ENCODE measurements at regions not wholly inside any gene's neighbourhood (a gene's known extent, or its start where the extent isn't known, plus 50 kb on each side); places are given as distances from the start of the nearest gene placed in this dataset.

DNA sequence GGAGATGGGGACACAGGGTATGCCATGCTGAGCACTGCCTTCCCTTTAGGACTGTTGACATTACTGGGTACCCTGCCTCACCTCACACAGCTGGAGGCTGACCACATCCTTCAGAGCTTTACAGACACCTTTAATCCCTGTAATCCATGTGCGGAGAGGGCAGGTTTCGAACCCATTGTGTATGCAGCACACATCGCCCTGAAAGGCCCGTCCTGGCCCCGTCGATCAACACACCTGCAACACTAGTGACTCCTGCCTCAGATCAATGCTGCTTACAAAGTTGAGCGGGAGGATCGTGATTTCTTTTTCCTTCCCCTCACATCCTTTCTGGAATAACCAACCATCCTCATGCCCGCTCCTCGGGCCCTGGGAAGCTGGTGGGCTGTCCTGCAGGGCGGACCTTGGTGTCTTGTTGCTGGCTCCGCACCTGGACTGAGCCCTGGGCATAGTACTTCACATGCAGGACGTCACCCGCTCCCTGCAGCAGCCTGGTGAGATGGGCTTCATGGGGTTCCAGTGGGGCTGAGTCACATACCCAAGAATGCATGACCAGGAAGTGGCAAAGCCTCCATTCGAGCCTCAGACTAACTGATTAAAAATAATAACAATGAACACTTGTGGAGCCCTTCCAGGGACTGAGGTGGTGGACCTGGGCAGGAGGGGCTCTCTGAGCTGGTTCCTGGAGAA, 403.6 kb downstream of the PTPRU start:
- DNase-seq = peak; percentile 32

- DNase-seq = peak; percentile 4
Observed at GRCh38 chr1:29639156-29639736, 402.9 kb downstream of the PTPRU start.

- DNase-seq = peak; percentile 11
Observed at GRCh38 chr1:29638281-29638680, 402.0 kb downstream of the PTPRU start.

GRCh38 chr1:29636936-29637335, 400.6 kb downstream of the PTPRU start:
- peak; percentile 5 for DNase-seq

- peak; percentile 26 for DNase-seq
Observed at GRCh38 chr1:29635501-29636263, 399.4 kb downstream of the PTPRU start.

DNA sequence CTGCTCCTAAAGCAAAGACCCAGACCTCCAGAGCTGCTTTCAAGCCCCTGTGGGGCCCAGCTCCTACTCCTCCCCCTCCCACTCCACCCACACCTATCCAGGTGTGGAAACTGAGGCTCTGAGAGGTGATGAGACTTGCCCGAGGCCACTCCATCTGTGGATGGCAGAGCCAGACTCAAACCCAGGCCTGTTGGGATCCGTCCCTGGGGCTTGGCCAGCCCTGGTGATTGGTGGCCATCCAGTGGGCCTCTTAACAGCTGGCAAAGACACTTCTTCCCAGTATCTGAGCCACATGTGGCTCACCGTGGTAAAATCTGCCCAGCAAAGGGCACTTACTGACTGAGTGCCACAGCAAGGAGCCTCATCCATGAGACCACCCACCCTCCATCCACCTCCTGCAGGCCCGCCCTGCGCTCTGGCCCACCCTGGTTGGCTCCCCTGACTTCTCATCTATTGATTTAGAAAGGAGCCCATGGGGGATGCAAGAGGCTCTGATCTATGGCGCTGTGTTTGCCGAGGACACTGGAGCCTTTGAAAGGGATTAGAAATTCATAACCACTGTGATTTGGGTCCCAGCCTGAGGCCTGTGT, 398.5 kb downstream of the PTPRU start:
- DNase-seq = no peak

- no peak for DNase-seq
Observed at GRCh38 chr1:29634324-29634723, 398.0 kb downstream of the PTPRU start.

DNA sequence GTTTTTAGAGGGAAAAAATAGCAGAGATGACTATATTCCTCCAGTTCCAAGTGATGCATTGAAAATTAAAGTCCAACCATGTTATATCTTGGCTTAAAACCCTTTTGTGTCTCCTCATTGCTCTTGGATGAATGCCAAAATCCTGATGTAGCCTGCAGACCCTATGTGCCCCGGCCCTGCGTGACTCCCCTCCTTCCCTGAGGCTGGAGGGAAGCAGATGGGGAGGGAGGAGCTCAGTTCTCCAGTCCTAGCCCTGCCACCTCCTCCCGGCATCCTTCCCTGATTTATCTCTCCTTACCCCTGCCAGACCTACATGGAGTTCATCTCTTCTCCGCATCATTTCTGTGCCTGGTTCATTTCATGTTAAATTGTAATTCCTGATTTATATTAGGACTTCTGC, 397.4 kb downstream of the PTPRU start:
- no peak for DNase-seq

DNA sequence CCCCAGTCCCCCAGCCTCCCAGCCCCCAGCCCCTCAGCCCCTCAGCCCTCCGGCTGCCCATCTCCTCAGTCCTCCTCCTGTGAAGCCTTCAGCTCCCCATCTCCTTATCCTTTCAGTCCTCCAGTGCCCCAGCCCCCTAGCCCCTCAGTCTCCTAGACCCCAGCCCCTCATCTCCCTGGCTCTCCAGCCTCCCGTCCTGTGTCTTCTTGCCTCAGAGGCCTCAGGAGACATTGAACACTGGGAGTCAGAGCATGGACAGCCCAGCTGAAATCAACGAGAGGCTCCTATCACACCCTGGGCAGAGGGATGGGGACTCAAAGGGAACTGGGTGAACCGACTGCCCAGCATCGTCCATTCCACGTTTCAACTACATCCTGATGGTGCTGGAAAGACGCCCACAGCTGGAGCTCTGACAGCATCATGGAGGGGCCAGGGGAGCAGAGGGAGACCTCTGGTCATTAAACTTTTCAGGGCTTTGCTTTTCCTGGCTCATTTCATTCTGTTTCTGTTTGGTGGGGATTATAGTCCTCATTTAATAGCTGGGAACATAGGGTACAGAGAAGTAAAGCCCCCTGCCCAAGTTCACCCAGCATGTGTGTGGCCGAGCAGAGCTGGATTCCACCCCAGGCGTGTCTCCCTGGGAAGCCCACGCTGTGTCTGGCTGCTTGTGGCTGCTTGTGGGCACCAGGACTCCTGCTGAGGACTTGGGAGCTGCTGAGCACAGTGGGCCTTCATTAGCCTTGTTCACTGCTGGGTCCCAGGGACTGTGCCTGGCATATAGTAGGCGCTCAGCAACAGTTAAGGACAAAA, 396.7 kb downstream of the PTPRU start:
- DNase-seq = peak; percentile 17

- peak; percentile 33 for DNase-seq
Observed at GRCh38 chr1:29631836-29632805, 395.8 kb downstream of the PTPRU start.

- no peak for DNase-seq
Observed at GRCh38 chr1:29631361-29631760, 395.0 kb downstream of the PTPRU start.

DNA sequence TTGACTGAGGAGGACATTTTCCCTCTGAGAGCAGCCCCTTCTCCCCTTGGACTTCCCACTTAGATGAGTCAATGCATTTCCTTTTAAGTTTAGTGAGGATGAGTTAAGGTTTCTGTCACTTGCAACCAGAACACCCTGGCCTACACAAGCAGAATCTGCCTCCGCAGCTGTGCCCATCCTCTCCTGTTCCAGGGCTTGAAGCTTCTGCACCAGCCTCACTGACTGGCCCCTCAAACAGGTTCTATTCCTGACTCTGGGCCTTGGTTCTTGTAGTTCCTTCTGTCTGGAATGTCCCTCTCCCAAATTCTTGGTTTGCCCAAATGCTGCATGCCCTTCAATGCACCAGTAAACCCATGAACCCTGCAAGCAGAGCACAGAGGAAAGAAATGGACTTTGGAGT, 394.4 kb downstream of the PTPRU start:
- no peak for DNase-seq

DNA sequence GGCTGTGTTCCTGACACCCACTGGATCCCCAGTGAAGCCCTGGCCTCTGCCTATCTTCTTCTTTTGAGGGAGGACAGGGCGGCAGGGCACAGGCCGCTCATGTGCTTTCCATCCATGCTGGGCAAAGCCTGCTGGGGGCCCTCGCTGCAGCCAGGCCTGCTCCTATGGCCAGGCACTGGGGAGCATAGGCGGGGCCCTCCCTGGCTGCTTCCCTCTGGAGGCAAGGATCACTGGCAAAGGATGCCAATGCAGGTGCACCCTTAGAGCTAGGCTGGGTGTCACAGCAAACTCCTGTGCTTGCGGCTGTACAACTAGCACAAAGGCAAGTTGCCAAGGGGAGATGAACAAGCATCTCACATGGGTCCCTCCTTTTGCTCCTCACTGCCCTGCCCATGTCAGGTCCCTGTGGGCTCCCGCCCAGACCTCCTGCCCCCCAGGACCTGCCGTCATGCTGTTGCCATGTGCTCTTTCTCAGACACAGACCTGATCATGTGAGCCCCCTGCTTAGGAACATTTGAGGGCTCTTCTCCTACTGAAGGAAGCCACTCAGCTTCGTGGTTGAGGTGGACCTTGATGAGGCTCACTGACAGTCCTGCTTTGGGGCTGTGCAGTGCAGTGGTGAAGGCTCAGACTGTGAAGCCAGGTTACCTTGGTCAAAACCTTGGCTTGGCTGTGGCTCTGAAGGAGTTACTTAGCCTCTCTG, 393.6 kb downstream of the PTPRU start:
- peak; percentile 40 for DNase-seq

GRCh38 chr1:29629401-29629800, 393.1 kb downstream of the PTPRU start:
- DNase-seq = no peak

- no peak for DNase-seq
Observed at GRCh38 chr1:29628190-29628589, 391.9 kb downstream of the PTPRU start.

DNA sequence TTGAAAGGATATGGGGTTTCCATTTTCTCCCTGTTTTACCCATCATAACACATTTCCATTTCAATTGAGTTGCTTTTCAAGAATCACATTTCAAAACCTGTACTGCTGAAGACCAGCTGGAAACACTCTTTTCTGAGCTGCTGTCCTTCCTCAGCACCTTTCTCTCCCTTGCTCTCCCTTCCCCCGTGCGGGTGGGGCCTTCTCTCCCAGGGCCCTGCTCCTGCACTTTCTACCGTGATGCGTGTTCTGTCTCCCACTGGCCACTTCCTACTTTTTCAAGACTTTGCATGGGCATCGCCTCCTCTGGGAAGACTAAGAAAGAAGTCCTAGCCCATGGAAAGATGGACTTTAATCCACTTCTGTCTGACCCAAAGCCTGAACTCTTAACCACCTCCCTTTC, 390.4 kb downstream of the PTPRU start:
- peak; percentile 32 for DNase-seq

DNA sequence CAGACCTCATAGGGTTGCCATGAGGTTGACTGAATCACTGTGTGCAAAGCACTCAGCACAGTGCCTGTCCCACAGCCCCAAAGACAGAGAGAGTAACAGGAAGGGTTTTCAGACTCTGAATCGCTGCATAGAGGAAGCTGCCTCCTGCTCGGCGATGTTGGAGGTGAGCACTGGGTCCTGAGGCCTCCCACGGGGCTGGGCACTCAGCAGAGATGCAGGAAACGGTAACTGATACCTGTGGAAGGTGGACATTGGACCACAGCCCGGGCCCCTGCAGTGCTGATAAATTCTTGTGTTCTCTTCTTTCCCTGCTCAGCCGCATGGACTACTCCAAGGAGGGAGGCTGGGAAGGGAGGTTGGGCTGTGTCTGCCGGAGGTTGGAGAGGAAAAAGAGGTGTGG, 389.7 kb downstream of the PTPRU start:
- DNase-seq = peak; percentile 32

- DNase-seq = peak; percentile 19
Observed at GRCh38 chr1:29625084-29625420, 388.7 kb downstream of the PTPRU start.

GRCh38 chr1:29624320-29625083, 388.2 kb downstream of the PTPRU start:
- peak; percentile 11 for DNase-seq

GRCh38 chr1:29623501-29623900, 387.2 kb downstream of the PTPRU start:
- DNase-seq = peak; percentile 17

All from activated CD8-positive, alpha-beta memory T cell treated with anti-CD3 and anti-CD28 coated beads for 24 hours (primary cell).